ENCODE measurements at regions not wholly inside any gene's neighbourhood (a gene's known extent, or its start where the extent isn't known, plus 50 kb on each side); places are given as distances from the start of the nearest gene placed in this dataset.

DNA sequence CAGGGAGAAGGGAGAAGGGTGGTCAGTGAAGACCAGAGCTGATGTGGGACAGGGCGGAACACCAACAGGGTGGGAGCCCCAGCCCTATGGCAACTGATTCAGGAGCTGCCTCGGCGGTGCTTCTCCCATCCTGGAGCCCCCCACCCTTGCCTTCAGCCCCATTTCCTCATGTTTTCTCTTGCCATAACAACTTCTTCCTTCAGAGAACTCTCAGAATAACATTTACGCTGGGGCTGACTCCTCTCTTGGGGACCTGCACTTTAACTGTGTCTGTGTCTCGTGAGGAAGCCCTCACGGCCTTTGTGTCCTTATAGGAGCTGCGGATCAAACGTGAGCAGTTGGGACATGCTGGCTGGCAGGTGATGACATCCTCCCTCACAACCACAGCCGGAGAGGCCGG is 116.4 kb upstream of the SNTG2 start:
- Mint-ChIP-seq H3K27me3 (peaks cover 45% of the 10 kb centered on the region), H3K4me3 (no peak overlapping the region)

DNA sequence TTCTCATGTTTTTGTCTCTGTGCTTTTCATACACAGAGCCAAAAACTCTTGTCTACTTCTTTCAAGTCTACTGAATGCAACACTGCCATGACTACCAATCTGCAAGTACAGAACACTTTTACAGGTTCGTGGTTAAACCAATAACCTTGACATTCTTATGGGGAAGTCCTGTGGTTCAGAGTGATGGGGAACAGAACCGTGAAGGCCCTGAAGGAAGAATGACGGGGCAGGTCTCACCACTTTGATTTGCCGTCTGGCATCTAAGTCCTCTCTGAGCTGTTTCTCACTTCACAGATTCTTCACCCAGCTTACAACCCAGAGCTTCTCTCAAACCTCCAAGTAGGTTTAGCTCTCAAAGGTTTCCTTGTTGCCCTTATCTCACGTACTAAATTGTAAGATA is 117.5 kb upstream of the SNTG2 start:
- Mint-ChIP-seq H3K27ac (no peak overlapping the region), H3K9me3 (ENCODE audit: insufficient read depth) (no peaks in the 10 kb centered on the region), H3K4me1 (peaks cover 4% of the 10 kb centered on the region), H3K4me3 (no peak overlapping the region), H3K27me3 (peaks cover 41% of the 10 kb centered on the region)
- Histone ChIP-seq H3K79me2 (ENCODE audit: control insufficient read depth, insufficient read depth, low read length) (no peaks in the 10 kb centered on the region), H3K9me3 (ENCODE audit: control extremely low read depth in 1 of 3, control insufficient read depth in 2 of 3, insufficient read depth in 1 of 3, low read length in 2 of 3) (no peaks in the 10 kb centered on the region), H3K36me3 (replicated peaks in 1 of 2; ENCODE audit: control extremely low read depth in 1 of 2, control insufficient read depth in 1 of 2, extremely low read depth in 1 of 2, insufficient read depth in 2 of 2, low read length in 1 of 2) (no peaks in the 10 kb centered on the region), H3K4me2 (replicated peaks; ENCODE audit: low read depth, low read length, poor library complexity, severe bottlenecking) (no peak overlapping the region), H4K20me1 (ENCODE audit: control insufficient read depth, insufficient read depth, low read length, poor library complexity, severe bottlenecking) (no peaks in the 10 kb centered on the region), H3K4me1 (ENCODE audit: control insufficient read depth in 2 of 2, insufficient read depth in 2 of 2, low read length in 2 of 2) (no peaks in the 10 kb centered on the region), H3K4me3 (ENCODE audit: control extremely low read depth in 1 of 5, extremely low read depth in 1 of 5, insufficient read depth in 1 of 5, low read depth in 2 of 5, low read length in 4 of 5) (no peak overlapping the region), H3K27me3 (replicated peaks in 1 of 4; ENCODE audit: control extremely low read depth in 1 of 4, control insufficient read depth in 3 of 4, insufficient read depth in 4 of 4, low read length in 3 of 4) (peaks cover 0 to 51% (median 4%) of the 10 kb centered on the region in 4 experiments), H2AFZ (ENCODE audit: insufficient read depth, low read depth, low read length, poor library complexity, severe bottlenecking) (no peak overlapping the region), H3K27ac (ENCODE audit: low read length in 2 of 2) (no peak overlapping the region), H3K9ac (ENCODE audit: low read length) (no peak overlapping the region)
- 0% methylated on average over 2 of the region's 5 CpGs for WGBS (ENCODE audit: insufficient coverage)
- TF ChIP-seq EZH2 (IDR thresholded peaks at IDR 0.05; ENCODE audit: borderline replicate concordance, insufficient read depth, low read depth, low read length, poor library complexity, severe bottlenecking), result no peak
- TF ChIP-seq, protein P1, sequence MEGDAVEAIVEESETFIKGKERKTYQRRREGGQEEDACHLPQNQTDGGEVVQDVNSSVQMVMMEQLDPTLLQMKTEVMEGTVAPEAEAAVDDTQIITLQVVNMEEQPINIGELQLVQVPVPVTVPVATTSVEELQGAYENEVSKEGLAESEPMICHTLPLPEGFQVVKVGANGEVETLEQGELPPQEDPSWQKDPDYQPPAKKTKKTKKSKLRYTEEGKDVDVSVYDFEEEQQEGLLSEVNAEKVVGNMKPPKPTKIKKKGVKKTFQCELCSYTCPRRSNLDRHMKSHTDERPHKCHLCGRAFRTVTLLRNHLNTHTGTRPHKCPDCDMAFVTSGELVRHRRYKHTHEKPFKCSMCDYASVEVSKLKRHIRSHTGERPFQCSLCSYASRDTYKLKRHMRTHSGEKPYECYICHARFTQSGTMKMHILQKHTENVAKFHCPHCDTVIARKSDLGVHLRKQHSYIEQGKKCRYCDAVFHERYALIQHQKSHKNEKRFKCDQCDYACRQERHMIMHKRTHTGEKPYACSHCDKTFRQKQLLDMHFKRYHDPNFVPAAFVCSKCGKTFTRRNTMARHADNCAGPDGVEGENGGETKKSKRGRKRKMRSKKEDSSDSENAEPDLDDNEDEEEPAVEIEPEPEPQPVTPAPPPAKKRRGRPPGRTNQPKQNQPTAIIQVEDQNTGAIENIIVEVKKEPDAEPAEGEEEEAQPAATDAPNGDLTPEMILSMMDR (IDR thresholded peaks at IDR 0.05), result no peak
- POLR2A ChIA-PET, result no interaction called here
- intact Hi-C loops (cut with micrococcal nuclease), result no loop called here
- DNase-seq (peak; percentile 17), ATAC-seq (ENCODE audit: low read depth) (no peak)
- CTCF ChIA-PET, result no interaction called here

More for the DNA sequence above, 116.4 kb upstream of the SNTG2 start:
- H3K9me3 Mint-ChIP-seq (ENCODE audit: insufficient read depth), result no peaks in the 10 kb centered on the region
- no peaks in the 10 kb centered on the region for H3K4me1 ChIP-seq (ENCODE audit: control insufficient read depth in 2 of 2, insufficient read depth in 2 of 2, low read length in 2 of 2)
- POLR2A ChIA-PET, result no interaction called here
- no peak overlapping the region for H3K9ac ChIP-seq (ENCODE audit: low read length)
- H3K4me3 ChIP-seq (ENCODE audit: control extremely low read depth in 1 of 5, extremely low read depth in 1 of 5, insufficient read depth in 1 of 5, low read depth in 2 of 5, low read length in 4 of 5), result no peak overlapping the region
- peaks cover 4% of the 10 kb centered on the region for H3K4me1 Mint-ChIP-seq
- intact Hi-C loops (cut with micrococcal nuclease), result no loop called here
- H3K27ac ChIP-seq (ENCODE audit: low read length in 2 of 2), result no peak overlapping the region
- no peak overlapping the region for H3K4me2 ChIP-seq (replicated peaks; ENCODE audit: low read depth, low read length, poor library complexity, severe bottlenecking)
- no peaks in the 10 kb centered on the region for H3K9me3 ChIP-seq (ENCODE audit: control extremely low read depth in 1 of 3, control insufficient read depth in 2 of 3, insufficient read depth in 1 of 3, low read length in 2 of 3)
- no peaks in the 10 kb centered on the region for H3K36me3 ChIP-seq (replicated peaks in 1 of 2; ENCODE audit: control extremely low read depth in 1 of 2, control insufficient read depth in 1 of 2, extremely low read depth in 1 of 2, insufficient read depth in 2 of 2, low read length in 1 of 2)
- CTCF ChIA-PET, result no interaction called here
- 97% methylated on average over 8 of the region's 10 CpGs for WGBS (ENCODE audit: insufficient coverage)
- H3K27ac Mint-ChIP-seq, result no peak overlapping the region
- peaks cover 0 to 48% (median 4%) of the 10 kb centered on the region in 4 experiments for H3K27me3 ChIP-seq (replicated peaks in 1 of 4; ENCODE audit: control extremely low read depth in 1 of 4, control insufficient read depth in 3 of 4, insufficient read depth in 4 of 4, low read length in 3 of 4)
- DNase-seq (no peak), ATAC-seq (ENCODE audit: low read depth) (no peak)
- H3K79me2 ChIP-seq (ENCODE audit: control insufficient read depth, insufficient read depth, low read length), result no peaks in the 10 kb centered on the region
- H2AFZ ChIP-seq (ENCODE audit: insufficient read depth, low read depth, low read length, poor library complexity, severe bottlenecking), result no peak overlapping the region
- TF ChIP-seq, protein P1 (IDR thresholded peaks at IDR 0.05), result no peak
- no peak for TF ChIP-seq EZH2 (IDR thresholded peaks at IDR 0.05; ENCODE audit: borderline replicate concordance, insufficient read depth, low read depth, low read length, poor library complexity, severe bottlenecking)
- no peaks in the 10 kb centered on the region for H4K20me1 ChIP-seq (ENCODE audit: control insufficient read depth, insufficient read depth, low read length, poor library complexity, severe bottlenecking)
